A673 (cell line): ENCODE measurements at regions not wholly inside any gene's neighbourhood (a gene's known extent, or its start where the extent isn't known, plus 50 kb on each side); places are given as distances from the start of the nearest gene placed in this dataset.

Experiments
- BruUV-seq: library from RNA; stranded (reverse); fragments of 400-500 nt; replicated peaks from 2 replicates; lab custom pipeline; 2021; lab: Mats Ljungman, UMichigan
- CTCF ChIA-PET: fragments of 300-600 bp; sonication (Branson Sonifier 250); formaldehyde crosslinking; loops from one replicate; lab custom pipeline; 2022; ENCODE audit warnings: antibody characterized with exemption; lab: Charles Lee
- POLR2A ChIA-PET: fragments of 300-600 bp; sonication (Branson Sonifier 250); formaldehyde crosslinking; loops from one replicate; lab custom pipeline; 2022; ENCODE audit warnings: antibody characterized with exemption; ENCODE audit not compliant: low non-redundant PET; lab: Charles Lee
- DNase-seq: peaks from one replicate; pipeline ENCODE4 v3.0.0-alpha.2; 2015; ENCODE audit warnings: low spot score
- H3K27ac ChIP-seq: fragments of 200-600 bp; sonication (generic); 2 replicates; pipeline ENCODE4 v1.5.1; 2016; ENCODE audit warnings: mixed run types, low read depth, mild to moderate bottlenecking, mixed read lengths, antibody characterized with exemption, low read length; ENCODE audit not compliant: poor library complexity, severe bottlenecking
- H3K27me3 ChIP-seq: fragments of 200-600 bp; sonication (generic); replicated peaks from 2 replicates; pipeline ENCODE4 v1.6.1; 2017; ENCODE audit warnings: mixed run types, low read depth, mild to moderate bottlenecking, mixed read lengths, antibody characterized with exemption, low read length; ENCODE audit not compliant: insufficient read depth, poor library complexity
- H3K36me3 ChIP-seq: fragments of 200-600 bp; sonication (generic); 2 replicates; pipeline ENCODE4 v1.6.1; 2016; ENCODE audit warnings: mixed run types, mild to moderate bottlenecking, mixed read lengths, antibody characterized with exemption, low read length; ENCODE audit not compliant: insufficient read depth, poor library complexity, severe bottlenecking
- H3K4me1 ChIP-seq: fragments of 200-600 bp; sonication (generic); 2 replicates; pipeline ENCODE4 v1.6.1; 2017; ENCODE audit warnings: mixed run types, mild to moderate bottlenecking, mixed read lengths, antibody characterized with exemption, low read length; ENCODE audit not compliant: insufficient read depth, poor library complexity, severe bottlenecking
- H3K4me3 ChIP-seq: fragments of 200-600 bp; sonication (generic); 2 replicates; pipeline ENCODE4 v1.5.1; 2016; ENCODE audit warnings: low read depth, mixed run types, mild to moderate bottlenecking, mixed read lengths, low read length; ENCODE audit not compliant: poor library complexity, severe bottlenecking
- H3K9me3 ChIP-seq: fragments of 200-600 bp; sonication (generic); 2 replicates; pipeline ENCODE4 v1.6.1; 2016; ENCODE audit warnings: mixed run types, low read depth, mild to moderate bottlenecking, mixed read lengths, antibody characterized with exemption, low read length; ENCODE audit not compliant: poor library complexity, severe bottlenecking
- CTCF ChIP-seq: fragments of 300-800, 200-600 bp; sonication (generic); conservative IDR thresholded peaks from 2 replicates; pipeline ENCODE4 v1.5.1; 2017; ENCODE audit warnings: low read depth, mild to moderate bottlenecking, antibody characterized with exemption, low read length, moderate library complexity, mixed read lengths
- EZH2 ChIP-seq: fragments of 200-600 bp; sonication (generic); IDR thresholded peaks from 2 replicates; pipeline ENCODE4 v1.6.1; 2017; ENCODE audit warnings: borderline replicate concordance, low read depth, mild to moderate bottlenecking, mixed read lengths, antibody characterized with exemption, low read length; ENCODE audit not compliant: poor library complexity, severe bottlenecking
- intact Hi-C: fragments of 100-400 bp; cut with micrococcal nuclease; formaldehyde crosslinking; loops from one replicate; pipeline ENCODE4 v1.10.0; 2022; ENCODE audit not compliant: unreplicated experiment

DNA sequence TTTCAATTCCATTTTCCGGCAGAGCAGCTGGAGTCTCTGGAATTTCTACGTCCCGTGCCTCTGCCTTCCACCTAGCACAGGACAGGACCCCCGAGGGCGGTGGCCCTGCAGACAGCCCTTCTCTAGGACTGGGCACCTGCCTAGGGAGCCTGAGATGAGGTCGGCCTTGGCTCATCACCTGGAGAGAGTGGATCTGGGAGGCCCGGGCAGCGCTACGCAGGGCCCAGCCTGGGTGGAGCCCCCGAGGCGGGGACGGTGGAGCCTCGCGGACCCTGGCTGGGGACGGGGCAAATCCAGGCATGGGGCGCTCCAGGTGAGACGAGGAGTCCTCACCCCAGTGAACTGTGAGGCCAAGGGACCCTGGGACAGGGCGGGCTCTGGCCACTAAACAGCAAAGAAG, 114.5 kb downstream of the MTRR start:
- CTCF ChIA-PET = no interaction called here
- DNase-seq = no peak
- H3K36me3 ChIP-seq = no peaks in the 10 kb centered on the region
- POLR2A ChIA-PET = no interaction called here
- no peaks in the 10 kb centered on the region for H3K27me3 ChIP-seq
- no peaks in the 10 kb centered on the region for H3K4me1 ChIP-seq
- TF ChIP-seq CTCF = no peak
- no peaks in the 10 kb centered on the region for H3K9me3 ChIP-seq
- intact Hi-C loops = no loop called here
- BruUV-seq = no TSS peak
- H3K27ac ChIP-seq = no peak overlapping the region
- no peak overlapping the region for H3K4me3 ChIP-seq

DNA sequence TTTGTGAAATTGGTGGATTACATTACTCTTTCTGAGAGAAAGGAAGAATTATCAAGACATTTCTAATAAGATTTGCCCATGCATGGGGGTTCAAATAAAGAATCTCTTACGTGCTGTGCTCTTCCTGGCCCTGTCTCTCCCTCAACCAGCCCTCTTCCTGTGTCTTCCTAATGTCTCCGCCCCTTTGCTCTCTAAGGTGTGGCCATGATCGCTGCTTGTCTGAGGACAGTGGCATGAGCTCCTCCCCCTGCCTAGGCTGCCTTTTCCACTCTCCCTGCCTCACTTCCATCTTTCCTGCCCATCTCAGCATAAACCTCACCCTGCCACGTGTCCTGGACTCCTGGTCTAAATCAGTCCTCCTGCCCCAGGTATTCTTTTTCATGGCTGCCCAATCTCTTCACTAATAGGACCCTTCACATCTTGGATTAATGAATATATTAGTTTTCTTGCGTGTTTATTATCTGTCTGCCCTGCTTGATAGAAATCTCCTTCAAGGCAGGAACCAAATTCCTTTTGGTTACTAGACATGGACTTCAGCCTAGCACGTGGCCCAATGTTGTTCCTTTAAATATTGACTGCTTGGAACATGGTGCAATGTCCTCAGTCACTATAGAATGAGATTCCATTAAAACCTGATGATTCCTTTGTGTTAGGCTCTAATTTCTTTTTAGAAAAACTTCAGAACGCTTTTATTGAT, 122.3 kb downstream of the MTRR start:
- POLR2A ChIA-PET = no interaction called here
- no peak overlapping the region for H3K27ac ChIP-seq
- no peak for DNase-seq
- H3K4me1 ChIP-seq = no peaks in the 10 kb centered on the region
- CTCF ChIA-PET = no interaction called here
- no peaks in the 10 kb centered on the region for H3K36me3 ChIP-seq
- no peak overlapping the region for H3K4me3 ChIP-seq
- no peaks in the 10 kb centered on the region for H3K9me3 ChIP-seq
- intact Hi-C loops = no loop called here
- TF ChIP-seq CTCF (no peak), EZH2 (no peak)
- BruUV-seq = no TSS peak
- no peaks in the 10 kb centered on the region for H3K27me3 ChIP-seq

GRCh38 chr5:7995688-7996294, 126.8 kb downstream of the MTRR start:
- H3K4me1 ChIP-seq = no peaks in the 10 kb centered on the region
- no peak for DNase-seq
- CTCF ChIA-PET = no interaction called here
- no peak overlapping the region for H3K27ac ChIP-seq
- no peaks in the 10 kb centered on the region for H3K27me3 ChIP-seq
- H3K36me3 ChIP-seq = no peaks in the 10 kb centered on the region
- no peaks in the 10 kb centered on the region for H3K9me3 ChIP-seq
- no TSS peak for BruUV-seq
- no peak overlapping the region for H3K4me3 ChIP-seq
- POLR2A ChIA-PET = no interaction called here
- TF ChIP-seq CTCF (no peak), EZH2 (no peak)
- intact Hi-C loops = no loop called here
